Fibroblast of lung (primary cell): ENCODE measurements at regions not wholly inside any gene's neighbourhood (a gene's known extent, or its start where the extent isn't known, plus 50 kb on each side); places are given as distances from the start of the nearest gene placed in this dataset.
"Not testable (repeated sequence)": the region's sequence is repeated elsewhere in the genome, so short reads cannot be mapped to it uniquely, and the experiment has no call there.

Source experiments
- DNase-seq, 2 donors: peaks; one replicate each; pipeline versions ENCODE4 v3.0.0 to v3.0.0-alpha.2; 2010; ENCODE audit warnings: low read depth in 2 of 2
- H2AFZ ChIP-seq: 2 replicates; pipeline ENCODE4 v1.5.1; 2012; ENCODE audit warnings: low read length, control low read depth, inconsistent platforms
- H3K27ac ChIP-seq: 2 replicates; pipeline ENCODE4 v1.5.1; 2011; ENCODE audit warnings: low read length, control low read depth; ENCODE audit not compliant: insufficient read depth
- H3K27me3 ChIP-seq: 2 replicates; pipeline ENCODE4 v1.5.1; 2011; ENCODE audit warnings: mild to moderate bottlenecking, low read length; ENCODE audit not compliant: control insufficient read depth, insufficient read depth
- H3K36me3 ChIP-seq: 2 replicates; pipeline ENCODE4 v1.5.1; 2011; ENCODE audit warnings: low read length; ENCODE audit not compliant: control insufficient read depth, insufficient read depth
- H3K4me1 ChIP-seq: 2 replicates; pipeline ENCODE4 v1.5.1; 2011; ENCODE audit warnings: low read length; ENCODE audit not compliant: control insufficient read depth, insufficient read depth; ENCODE audit errors: extremely low read depth
- H3K4me2 ChIP-seq: 2 replicates; pipeline ENCODE4 v1.5.1; 2011; ENCODE audit warnings: low read length, control low read depth; ENCODE audit not compliant: insufficient read depth; ENCODE audit errors: extremely low read depth
- H3K4me3 ChIP-seq, 4 experiments: fragments of 200-600 bp in 1 of 4; sonication (generic) in 1 of 4; replicated peaks in 1 of 4; 2 replicates each; pipeline ENCODE4 v1.5.1; 2011 to 2016; ENCODE audit warnings: low read length in 4 of 4, low read depth in 3 of 4, mild to moderate bottlenecking in 3 of 4, control low read depth in 2 of 4, inconsistent platforms in 1 of 4, mixed read lengths in 1 of 4; ENCODE audit not compliant: insufficient read depth in 1 of 4; ENCODE audit errors: control extremely low read depth in 1 of 4
- H3K79me2 ChIP-seq: 2 replicates; pipeline ENCODE4 v1.5.1; 2012; ENCODE audit warnings: mild to moderate bottlenecking, low read length, inconsistent platforms; ENCODE audit not compliant: control insufficient read depth, insufficient read depth
- H3K9ac ChIP-seq: 2 replicates; pipeline ENCODE4 v1.5.1; 2011; ENCODE audit warnings: mild to moderate bottlenecking, low read length, control low read depth; ENCODE audit not compliant: insufficient read depth
- H3K9me3 ChIP-seq: 2 replicates; pipeline ENCODE4 v1.5.1; 2012; ENCODE audit warnings: low read depth, low read length; ENCODE audit not compliant: control insufficient read depth, insufficient read depth
- H4K20me1 ChIP-seq: 2 replicates; pipeline ENCODE4 v1.5.1; 2011; ENCODE audit warnings: low read length; ENCODE audit not compliant: control insufficient read depth, insufficient read depth; ENCODE audit errors: extremely low read depth
- CTCF ChIP-seq, 2 donors: IDR thresholded peaks in 1 of 2; conservative IDR thresholded peaks in 1 of 2; 1 replicate in 1 of 2; 2 replicates in 1 of 2; pipeline ENCODE4 v1.5.1; 2011 to 2012; ENCODE audit warnings: low read length in 2 of 2, control low read depth in 1 of 2, inconsistent platforms in 1 of 2, low read depth in 1 of 2, mild to moderate bottlenecking in 1 of 2
- EZH2 ChIP-seq: IDR thresholded peaks from 2 replicates; pipeline ENCODE4 v1.5.1; 2012; ENCODE audit warnings: low read length, control low read depth, mild to moderate bottlenecking; ENCODE audit errors: missing control alignments

GRCh38 chrX:66863721-66864120 lies 224.8 kb upstream of the EDA2R start:
- Histone ChIP-seq H3K36me3 (no peaks in the 10 kb centered on the region), H3K4me3 (no peak overlapping the region), H2AFZ (no peak overlapping the region), H3K9ac (no peak overlapping the region), H3K9me3 (no peaks in the 10 kb centered on the region), H4K20me1 (no peaks in the 10 kb centered on the region), H3K27ac (no peak overlapping the region), H3K79me2 (no peaks in the 10 kb centered on the region), H3K4me1 (no peaks in the 10 kb centered on the region), H3K4me2 (no peak overlapping the region), H3K27me3 (no peaks in the 10 kb centered on the region)
- DNase-seq: no peak
- TF ChIP-seq CTCF (conservative IDR thresholded peaks at IDR 0.05 in 1 of 2, IDR thresholded peaks at IDR 0.05 in 1 of 2; ENCODE audit: low read depth in 1 of 2, low read length in 2 of 2): no peak
- TF ChIP-seq EZH2: no peak

GRCh38 chrX:66833426-66833825 lies 194.5 kb upstream of the EDA2R start:
- H3K79me2 ChIP-seq: no peaks in the 10 kb centered on the region
- no peaks in the 10 kb centered on the region for H3K4me1 ChIP-seq
- no peaks in the 10 kb centered on the region for H3K36me3 ChIP-seq
- H2AFZ ChIP-seq: no peak overlapping the region
- H3K9ac ChIP-seq: no peak overlapping the region
- TF ChIP-seq EZH2 (no peak), CTCF (conservative IDR thresholded peaks at IDR 0.05 in 1 of 2, IDR thresholded peaks at IDR 0.05 in 1 of 2; ENCODE audit: low read depth in 1 of 2, low read length in 2 of 2) (no peak)
- no peak for DNase-seq
- H3K4me3 ChIP-seq: no peak overlapping the region
- H3K9me3 ChIP-seq: no peaks in the 10 kb centered on the region
- no peak overlapping the region for H3K27ac ChIP-seq
- no peaks in the 10 kb centered on the region for H3K27me3 ChIP-seq
- no peak overlapping the region for H3K4me2 ChIP-seq
- no peaks in the 10 kb centered on the region for H4K20me1 ChIP-seq

DNA sequence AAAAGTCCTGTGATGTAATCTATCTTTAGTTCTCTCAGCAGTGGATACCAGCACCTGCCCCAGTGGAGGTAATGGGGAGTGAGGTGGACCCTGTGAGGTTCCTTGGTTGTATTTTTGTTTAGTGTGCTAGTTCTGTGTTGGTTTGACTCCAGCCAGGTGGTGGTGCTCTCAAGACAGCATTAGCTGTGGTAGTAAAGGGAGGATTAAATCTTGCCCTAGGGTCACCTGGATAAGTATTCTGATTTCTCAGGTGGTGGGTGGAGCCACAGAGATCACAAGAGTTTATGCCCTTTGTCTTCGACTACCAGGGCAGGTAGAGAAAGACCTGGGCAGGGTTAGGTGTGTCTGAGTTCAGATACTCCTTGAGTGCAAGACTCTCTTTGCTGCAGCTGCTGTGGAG lies 176.3 kb upstream of the EDA2R start:
- Histone ChIP-seq H3K4me3 (no peak overlapping the region), H3K79me2 (no peaks in the 10 kb centered on the region), H3K9ac (no peak overlapping the region), H3K36me3 (no peaks in the 10 kb centered on the region), H2AFZ (no peak overlapping the region), H4K20me1 (no peaks in the 10 kb centered on the region), H3K27ac (no peak overlapping the region), H3K4me2 (no peak overlapping the region), H3K9me3 (no peaks in the 10 kb centered on the region), H3K4me1 (no peaks in the 10 kb centered on the region), H3K27me3 (no peaks in the 10 kb centered on the region)
- no peak for TF ChIP-seq CTCF (conservative IDR thresholded peaks at IDR 0.05 in 1 of 2, IDR thresholded peaks at IDR 0.05 in 1 of 2; ENCODE audit: low read depth in 1 of 2, low read length in 2 of 2)
- TF ChIP-seq EZH2: no peak
- no peak for DNase-seq

DNA sequence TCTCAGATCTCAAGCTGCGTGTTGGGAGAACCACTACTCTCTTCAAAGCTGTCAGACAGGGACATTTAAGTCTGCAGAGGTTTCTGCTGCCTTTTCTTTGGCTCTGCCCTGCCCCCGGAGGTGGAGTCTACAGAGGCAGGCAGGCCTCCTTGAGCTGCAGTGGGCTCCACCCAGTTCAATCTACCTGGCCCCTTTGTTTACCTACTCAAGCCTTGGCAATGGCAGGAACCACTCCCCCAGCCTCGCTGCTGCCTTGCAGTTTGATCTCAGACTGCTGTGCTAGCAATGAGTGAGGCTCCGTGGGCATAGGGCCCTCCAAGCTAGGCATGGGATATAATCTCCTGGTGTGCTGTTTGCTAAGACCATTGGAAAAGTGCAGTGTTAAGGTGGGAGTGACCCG lies 155.6 kb upstream of the EDA2R start:
- not testable (repeated sequence) for DNase-seq, H3K36me3 ChIP-seq, H2AFZ ChIP-seq, H3K9me3 ChIP-seq, H3K4me2 ChIP-seq, H4K20me1 ChIP-seq, H3K27ac ChIP-seq, H3K79me2 ChIP-seq, H3K4me1 ChIP-seq, H3K27me3 ChIP-seq, H3K9ac ChIP-seq, H3K4me3 ChIP-seq
